ENCODE measurements at regions not wholly inside any gene's neighbourhood (a gene's known extent, or its start where the extent isn't known, plus 50 kb on each side); places are given as distances from the start of the nearest gene placed in this dataset.

DNA sequence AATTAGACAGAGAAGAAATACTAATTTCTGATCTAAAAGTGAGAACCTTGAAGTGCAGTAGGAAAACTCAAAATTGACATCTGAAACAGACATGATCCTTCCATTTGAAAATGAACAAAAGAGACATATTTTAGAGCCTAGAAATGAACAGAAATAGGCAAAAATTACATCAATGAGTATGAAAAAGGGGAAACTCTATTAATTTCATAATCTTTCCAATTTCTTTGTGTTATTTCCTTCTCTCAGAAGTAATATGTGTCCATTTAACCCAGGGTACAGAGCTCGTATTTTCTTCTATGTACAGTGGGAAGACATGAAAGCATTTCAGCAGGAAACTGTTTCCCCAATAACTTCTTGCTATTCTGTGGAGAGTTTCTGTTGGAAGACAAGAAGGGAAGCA, 263.1 kb downstream of the CGGBP1 start:
- TF ChIP-seq ZNF274 (IDR thresholded peaks at IDR 0.05; ENCODE audit: low read depth, low read length) (no peak), YY1 (IDR thresholded peaks at IDR 0.05; ENCODE audit: insufficient read depth, insufficient read length) (no peak)

Measured in NT2/D1 (cell line).